HG03575 (cell line): ENCODE measurements at regions not wholly inside any gene's neighbourhood (a gene's known extent, or its start where the extent isn't known, plus 50 kb on each side); places are given as distances from the start of the nearest gene placed in this dataset.

Source experiments
- ATAC-seq: cut with Tn5 transposase; IDR thresholded peaks from one replicate; pipeline ENCODE4 v1.9.1; 2021; ENCODE audit not compliant: unreplicated experiment, insufficient number of reproducible peaks, low FRiP score; ENCODE audit errors: extremely low read depth

DNA sequence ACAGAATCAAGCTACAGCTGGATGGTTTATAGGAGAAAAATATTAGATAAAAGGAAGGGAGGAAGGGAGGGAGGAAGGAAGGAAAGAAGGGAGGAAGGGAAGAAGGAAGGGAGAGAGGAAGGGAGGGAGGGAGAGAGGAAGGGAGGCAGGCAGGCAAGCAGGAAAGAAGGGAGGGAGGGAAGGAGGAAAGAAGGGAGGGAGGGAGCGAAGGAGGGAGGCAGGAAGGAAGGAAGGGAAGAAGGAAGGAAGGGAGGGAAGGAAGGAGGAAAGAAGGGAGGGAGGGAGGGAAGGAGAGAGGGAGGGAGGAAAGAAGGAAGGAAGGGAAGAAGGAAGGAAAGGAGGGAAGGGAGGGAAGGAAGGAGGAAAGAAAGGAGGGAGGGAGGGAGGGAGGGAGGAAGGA lies 77.9 kb upstream of the C1QTNF7 start:
- ATAC-seq, result no peak

DNA sequence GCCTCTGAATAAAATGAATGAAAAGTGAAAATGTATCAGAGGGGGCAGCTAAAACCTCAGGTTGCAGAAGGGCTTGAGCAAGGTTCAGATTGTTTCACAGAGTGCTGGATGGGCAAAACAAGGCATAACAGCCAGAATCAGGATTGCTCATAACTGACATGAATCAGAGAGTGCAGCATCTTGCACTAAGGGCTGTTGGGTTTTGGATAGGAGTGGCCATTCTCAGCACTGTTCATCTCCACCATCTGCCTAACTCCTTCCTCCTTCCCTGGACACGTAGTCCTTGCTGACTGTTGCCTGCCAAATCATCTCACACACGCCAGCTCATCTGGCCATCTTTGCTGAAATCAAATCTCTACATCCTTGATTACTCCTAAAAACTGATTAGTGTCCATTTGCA lies 75.3 kb upstream of the C1QTNF7 start:
- no peak for ATAC-seq

DNA sequence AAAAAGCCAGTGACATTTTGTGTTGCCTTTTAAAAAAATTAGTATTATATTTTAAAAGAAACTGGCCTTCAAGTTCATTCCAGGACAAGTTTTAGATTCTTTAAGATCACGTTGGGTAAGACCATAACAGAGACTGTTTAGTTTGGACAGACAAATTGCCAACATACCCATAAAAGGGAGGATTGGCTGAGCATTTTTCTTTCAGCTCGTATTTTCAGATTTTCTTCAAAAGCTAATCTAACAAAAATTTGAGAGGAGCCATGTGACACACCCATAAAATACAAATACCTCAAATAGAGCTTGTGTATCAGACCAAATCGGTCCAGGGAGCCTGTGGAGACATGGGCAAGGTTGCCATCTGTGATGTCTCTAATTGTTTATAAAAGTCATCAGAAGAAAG lies 74.6 kb upstream of the C1QTNF7 start:
- ATAC-seq, result no peak

DNA sequence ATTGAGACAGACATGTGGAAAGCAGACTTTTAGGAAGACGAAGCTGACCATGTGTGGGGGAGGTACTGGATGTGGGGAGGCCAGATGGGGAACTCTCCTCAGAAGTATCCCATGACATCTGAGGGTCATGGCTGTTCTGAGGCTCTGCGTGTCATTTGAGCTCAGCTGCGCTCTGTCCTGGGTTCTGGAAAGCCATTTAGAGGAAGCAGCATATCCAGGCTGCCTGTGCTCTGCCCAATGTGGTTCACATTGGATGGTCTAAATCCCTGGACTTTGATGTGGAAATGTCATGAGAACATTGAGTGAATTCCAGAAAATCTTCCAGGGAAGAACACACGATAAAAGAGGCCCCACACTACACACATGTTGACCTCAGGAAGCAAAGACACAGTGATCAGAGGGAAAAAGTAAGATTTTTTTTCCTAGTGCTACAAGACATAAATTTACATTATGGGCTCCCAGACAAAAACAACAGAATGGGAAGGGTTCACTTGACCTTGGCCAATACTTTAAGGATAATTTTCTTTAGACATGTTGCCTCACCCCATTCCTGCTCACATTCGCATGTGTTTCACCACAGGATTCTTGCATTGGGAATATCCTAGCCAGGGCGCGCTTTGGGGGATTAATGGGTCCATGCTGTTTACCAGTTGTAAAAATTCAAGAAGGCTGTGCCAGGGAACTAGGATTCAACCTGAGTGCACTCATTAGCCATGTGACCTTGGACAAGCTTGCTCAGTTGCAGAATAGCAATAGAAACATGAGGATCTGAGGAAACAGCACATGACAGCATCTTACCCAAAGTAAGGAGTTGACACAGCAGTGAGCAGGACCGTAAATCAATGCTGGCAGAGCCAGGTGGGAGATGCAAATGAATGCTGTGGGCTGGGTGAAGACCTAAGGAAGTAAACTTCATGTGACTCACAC lies 73.2 kb upstream of the C1QTNF7 start:
- ATAC-seq, result no peak

DNA sequence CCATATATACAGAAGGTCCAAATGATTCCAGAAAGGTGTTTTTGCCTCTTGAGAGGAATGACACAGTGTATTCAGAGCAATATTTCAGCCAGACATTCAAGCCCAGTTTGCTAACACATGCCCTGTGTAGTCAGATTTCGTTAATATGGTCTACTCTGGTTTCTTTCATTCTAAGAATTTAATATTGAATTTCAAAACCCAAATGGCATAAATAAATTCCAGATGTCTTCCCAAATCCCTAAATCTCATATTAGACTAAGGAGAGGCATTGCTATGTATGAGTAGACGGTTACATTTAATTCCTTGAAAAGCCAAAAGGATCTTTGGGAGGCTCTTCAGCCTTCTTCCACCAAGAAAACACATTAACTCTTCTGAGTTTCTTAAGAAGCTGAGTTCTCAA lies 66.3 kb upstream of the C1QTNF7 start:
- ATAC-seq, result no peak

DNA sequence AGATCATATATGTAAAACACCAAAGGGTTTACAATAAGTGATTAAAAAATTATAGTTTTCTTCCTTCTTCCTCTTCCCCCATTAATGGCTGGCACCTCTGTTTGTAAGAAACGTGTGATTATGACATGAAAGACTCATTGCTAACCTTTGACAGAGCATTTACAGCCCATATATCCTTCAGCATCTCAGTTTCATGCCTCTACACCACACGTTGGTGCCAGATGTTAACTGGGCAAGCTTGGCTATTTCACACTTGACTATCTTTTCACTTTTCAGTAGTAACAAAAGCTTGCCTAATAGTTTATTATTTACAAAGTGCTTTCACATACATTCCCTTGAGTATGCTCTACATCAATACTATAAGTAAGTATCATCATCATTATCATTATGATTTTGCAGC lies 65.3 kb upstream of the C1QTNF7 start:
- no peak for ATAC-seq

DNA sequence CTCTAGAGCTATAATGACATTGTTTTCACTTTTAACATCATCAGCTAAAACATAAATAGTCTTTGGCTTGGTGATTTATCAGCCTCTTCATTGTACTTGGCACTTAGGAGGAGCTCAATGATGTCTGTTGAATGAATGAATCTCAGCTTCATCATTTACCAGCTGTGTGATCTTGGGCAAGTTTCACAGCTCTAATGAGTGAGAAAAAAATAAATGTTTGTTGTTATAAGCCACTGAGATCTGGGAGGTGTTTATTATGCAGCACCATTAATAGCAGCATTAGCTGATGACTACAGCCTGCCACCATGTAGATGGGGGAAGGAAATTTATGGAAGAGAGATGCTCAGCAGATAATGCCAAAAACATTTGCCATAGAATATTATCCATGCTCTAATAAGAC lies 63.6 kb upstream of the C1QTNF7 start:
- no peak for ATAC-seq

DNA sequence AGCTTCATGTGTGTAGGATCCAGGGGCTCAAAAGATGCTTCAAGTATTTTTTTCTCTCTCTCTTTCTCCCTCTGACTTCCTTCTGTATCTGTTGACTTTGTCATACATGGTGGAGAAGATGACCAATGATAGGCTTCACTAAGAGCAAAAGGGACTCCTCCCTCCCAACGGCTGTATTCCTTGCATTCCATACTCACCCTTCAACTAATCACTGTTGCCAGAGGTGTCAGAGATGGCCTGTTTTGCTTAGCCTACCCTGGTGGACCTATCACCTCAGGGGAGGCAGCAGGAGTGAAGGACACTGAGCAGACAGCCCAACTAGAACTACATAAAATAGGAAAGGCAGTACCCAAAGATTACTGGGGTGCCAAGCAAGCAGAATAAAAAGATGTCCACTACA lies 62.2 kb upstream of the C1QTNF7 start:
- ATAC-seq, result no peak

DNA sequence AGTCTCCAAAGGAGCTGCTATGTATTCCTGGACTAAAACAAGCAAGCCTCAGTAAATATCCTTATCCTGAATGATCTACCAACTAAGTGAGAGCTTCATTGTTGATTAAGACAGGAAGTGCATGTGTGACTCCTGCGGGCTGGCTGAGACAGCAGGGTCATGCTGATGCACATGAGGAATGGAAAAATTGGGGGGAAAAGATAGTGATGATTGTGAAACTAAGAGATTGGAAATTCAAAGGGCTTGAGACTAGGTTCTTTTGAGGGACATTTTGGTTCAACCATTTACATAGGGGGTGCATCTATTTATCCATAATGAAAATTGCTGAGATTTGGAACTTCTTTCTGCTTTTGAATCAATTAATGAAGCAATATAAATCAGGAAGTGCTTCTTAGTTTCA lies 61.1 kb upstream of the C1QTNF7 start:
- ATAC-seq, result no peak

DNA sequence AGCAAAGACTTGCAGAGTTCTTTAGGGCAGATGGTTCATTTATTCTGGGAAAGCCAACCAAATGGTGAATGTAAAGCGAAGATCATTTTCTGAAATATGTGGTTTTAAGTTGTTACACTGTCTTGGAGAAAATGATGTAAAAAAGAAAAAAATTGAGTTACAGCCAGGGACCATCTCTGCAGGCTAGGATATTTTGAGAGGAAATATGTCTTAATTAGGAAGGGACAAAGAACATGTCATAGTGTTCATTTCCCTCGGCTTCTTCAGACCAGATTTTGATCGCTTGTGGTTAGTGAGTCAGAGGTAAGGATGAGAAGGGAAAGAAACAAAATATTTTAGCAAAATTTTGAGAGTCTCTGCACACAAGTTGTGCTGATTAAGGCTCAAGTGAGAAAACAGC lies 59.0 kb upstream of the C1QTNF7 start:
- ATAC-seq, result no peak

DNA sequence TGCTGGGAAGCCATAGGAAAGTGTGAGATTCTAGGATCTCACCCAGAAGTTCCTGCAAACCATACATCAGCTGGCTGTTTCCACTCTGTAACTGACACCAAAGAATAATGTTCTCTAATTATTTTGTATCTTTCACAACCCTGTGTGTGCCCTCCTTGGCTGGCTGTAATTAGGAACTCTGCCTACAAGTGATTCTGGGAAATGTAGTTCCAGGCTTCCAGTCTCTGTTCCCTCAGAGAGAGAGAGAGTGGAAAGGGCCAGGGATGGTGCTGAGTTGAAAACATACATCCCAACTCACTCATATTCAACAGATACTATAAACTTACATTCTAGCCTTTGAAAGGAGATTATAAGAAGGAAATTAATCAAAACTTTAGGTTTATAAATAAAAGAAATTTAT lies 57.5 kb upstream of the C1QTNF7 start:
- no peak for ATAC-seq

DNA sequence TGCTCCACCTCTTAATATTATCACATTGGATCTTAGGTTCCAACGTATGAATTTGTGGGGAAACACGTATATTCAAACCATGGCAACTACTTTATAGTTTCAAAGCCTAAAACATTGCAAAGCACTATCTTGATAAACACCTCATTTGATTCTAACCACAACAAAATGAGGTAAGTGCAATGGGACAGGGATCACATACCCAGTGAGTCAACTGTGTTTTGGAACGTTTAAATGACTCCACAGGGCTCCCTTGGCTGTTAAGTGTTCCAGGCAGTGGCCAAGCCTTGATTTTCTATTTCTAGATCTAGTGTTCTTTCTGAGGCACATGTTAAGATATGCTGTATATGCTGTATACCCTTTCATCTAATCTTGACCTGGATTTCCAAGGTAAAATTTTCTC lies 54.5 kb upstream of the C1QTNF7 start:
- no peak for ATAC-seq

DNA sequence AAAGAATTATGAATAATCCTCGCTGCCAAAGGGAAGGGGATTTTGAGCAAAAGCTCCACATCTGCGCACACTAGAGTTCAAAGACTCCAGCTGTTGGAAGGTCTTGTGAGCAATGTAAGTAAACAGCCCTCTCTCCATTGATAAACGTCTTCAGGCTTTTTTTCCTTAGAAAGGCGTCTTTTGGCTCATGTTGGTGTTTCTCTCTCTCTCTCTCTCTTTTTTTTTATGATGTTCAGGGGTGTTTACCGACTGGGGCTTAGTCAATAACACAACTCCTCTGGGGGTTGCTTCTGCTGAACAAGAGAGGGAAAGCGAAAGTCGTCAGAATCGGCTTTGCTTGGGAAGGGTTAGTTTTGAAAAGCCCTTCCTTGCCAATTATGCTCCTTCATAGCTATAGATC lies 53.2 kb upstream of the C1QTNF7 start:
- no peak for ATAC-seq

DNA sequence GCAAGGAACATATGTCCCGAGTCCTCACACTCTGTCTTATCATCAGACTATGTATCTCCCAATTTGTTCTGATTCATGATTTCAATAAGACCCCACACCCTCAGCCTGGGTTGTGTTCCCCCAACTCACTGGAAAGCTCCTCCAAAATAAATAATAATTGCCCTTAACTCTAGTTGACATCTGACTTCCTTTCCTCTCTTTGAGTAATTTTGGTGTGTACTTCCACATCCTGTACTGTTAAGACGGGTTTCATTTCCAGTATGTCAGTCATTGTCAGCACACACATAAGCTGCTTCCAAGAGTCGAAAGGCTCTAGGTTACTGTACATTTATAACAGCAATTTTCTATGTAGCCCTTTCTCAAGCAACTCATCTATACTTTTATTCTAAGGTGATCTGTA lies 52.2 kb upstream of the C1QTNF7 start:
- no peak for ATAC-seq

DNA sequence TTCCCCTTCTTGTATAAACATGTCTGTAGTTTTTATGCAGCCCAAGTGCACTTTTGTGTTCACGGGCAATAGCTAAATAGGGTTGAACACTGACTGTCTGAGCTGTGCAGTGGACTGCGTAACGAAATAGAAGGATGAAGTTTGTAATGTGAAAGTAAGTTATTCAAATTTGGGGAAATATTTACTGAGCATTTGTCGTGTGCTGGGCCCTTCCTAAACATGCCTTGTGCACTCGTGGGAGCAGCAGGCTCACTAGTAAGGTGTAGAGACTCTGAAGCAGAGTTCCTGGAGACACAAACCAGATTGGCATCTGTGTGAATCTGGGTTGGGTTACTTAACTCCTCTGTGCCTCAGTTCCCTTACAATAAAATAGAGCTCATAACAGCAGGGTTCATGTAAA lies 51.7 kb upstream of the C1QTNF7 start:
- no peak for ATAC-seq

DNA sequence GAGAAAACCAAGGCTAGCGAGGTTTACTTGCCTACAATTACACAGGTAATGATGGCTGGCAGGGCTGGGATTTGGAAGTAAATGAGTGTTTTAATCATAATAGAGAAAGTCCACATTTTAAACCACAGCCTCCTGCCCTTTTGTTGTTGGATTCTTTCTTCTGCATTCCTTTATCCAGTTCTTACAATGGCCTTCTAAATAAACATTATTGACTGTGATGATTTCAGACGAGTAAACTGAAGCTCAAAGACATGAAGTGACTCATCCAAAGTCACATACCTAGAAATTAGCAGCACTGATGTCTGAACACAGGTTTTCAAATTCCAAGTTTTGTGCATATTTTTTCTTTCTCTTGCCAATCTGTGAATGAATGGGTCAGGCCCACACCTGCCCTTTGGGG lies 51.2 kb upstream of the C1QTNF7 start:
- no peak for ATAC-seq
